GM23248 (cell line): ENCODE measurements at regions not wholly inside any gene's neighbourhood (a gene's known extent, or its start where the extent isn't known, plus 50 kb on each side); places are given as distances from the start of the nearest gene placed in this dataset.

ENCODE experiments used
- DNase-seq: peaks from one replicate; pipeline ENCODE4 v3.0.0-alpha.2; 2015
- H2AFZ ChIP-seq: fragments of 200-600 bp; sonication (generic); 2 replicates; pipeline ENCODE4 v1.6.1; 2016; ENCODE audit warnings: antibody characterized with exemption
- H3F3A ChIP-seq: fragments of 200-600 bp; sonication (generic); 2 replicates; pipeline ENCODE4 v1.6.1; 2016; ENCODE audit warnings: mild to moderate bottlenecking, antibody characterized with exemption, mixed run types; ENCODE audit not compliant: insufficient read depth
- H3K27ac ChIP-seq: fragments of 200-600 bp; sonication (generic); 2 replicates; pipeline ENCODE4 v1.5.1; 2016; ENCODE audit warnings: mild to moderate bottlenecking
- H3K27me3 ChIP-seq: fragments of 200-600 bp; sonication (generic); replicated peaks from 2 replicates; pipeline ENCODE4 v1.6.1; 2016; ENCODE audit warnings: mild to moderate bottlenecking; ENCODE audit not compliant: insufficient read depth
- H3K36me3 ChIP-seq: fragments of 200-600 bp; sonication (generic); 2 replicates; pipeline ENCODE4 v1.6.1; 2016; ENCODE audit warnings: low read depth, mild to moderate bottlenecking
- H3K4me1 ChIP-seq: fragments of 200-600 bp; sonication (generic); 2 replicates; pipeline ENCODE4 v1.6.1; 2016; ENCODE audit warnings: mild to moderate bottlenecking; ENCODE audit not compliant: insufficient read depth
- H3K4me2 ChIP-seq: fragments of 200-600 bp; sonication (generic); one replicate; pipeline ENCODE4 v1.6.1; 2016; ENCODE audit warnings: mild to moderate bottlenecking; ENCODE audit not compliant: unreplicated experiment
- H3K4me3 ChIP-seq: fragments of 200-600 bp; sonication (generic); 2 replicates; pipeline ENCODE4 v1.5.1; 2016; ENCODE audit warnings: mild to moderate bottlenecking
- H3K79me2 ChIP-seq: fragments of 200-600 bp; sonication (generic); 2 replicates; pipeline ENCODE4 v1.6.1; 2016; ENCODE audit warnings: mild to moderate bottlenecking; ENCODE audit not compliant: insufficient read depth
- H3K9ac ChIP-seq: fragments of 200-600 bp; sonication (generic); 2 replicates; pipeline ENCODE4 v1.6.1; 2016; ENCODE audit warnings: mild to moderate bottlenecking
- H3K9me2 ChIP-seq: fragments of 200-600 bp; sonication (generic); 2 replicates; pipeline ENCODE4 v1.6.1; 2016; ENCODE audit warnings: mixed run types, mild to moderate bottlenecking, moderate library complexity; ENCODE audit not compliant: insufficient read depth
- H3K9me3 ChIP-seq: fragments of 200-600 bp; sonication (generic); one replicate; pipeline ENCODE4 v1.6.1; 2017; ENCODE audit warnings: low read depth
- H4K20me1 ChIP-seq: fragments of 200-600 bp; sonication (generic); 2 replicates; pipeline ENCODE4 v1.6.0; 2016; ENCODE audit not compliant: insufficient read depth
- EZH2 ChIP-seq: fragments of 200-600 bp; sonication (generic); IDR thresholded peaks from 2 replicates; pipeline ENCODE4 v1.6.1; 2018; ENCODE audit warnings: antibody characterized with exemption, mild to moderate bottlenecking; ENCODE audit not compliant: insufficient read depth, poor library complexity, severe bottlenecking
- EZH2phosphoT487 ChIP-seq: fragments of 200-600 bp; sonication (generic); IDR thresholded peaks from 2 replicates; pipeline ENCODE4 v1.6.1; 2018; ENCODE audit warnings: antibody characterized with exemption, moderate library complexity, mild to moderate bottlenecking, low read depth; ENCODE audit not compliant: insufficient read depth
- WGBS, 2 experiments: methylation state at CpG; one replicate each; pipeline ENCODE4 v1.1.6; 2015 to 2017; ENCODE audit warnings: low lambda C conversion rate in 2 of 2, low coverage in 1 of 2; ENCODE audit errors: missing lambda C conversion rate in 2 of 2; 5-methylcytosine and 5-hydroxymethylcytosine counted together
- in situ Hi-C: fragments of 300-500 bp; cut with MboI; formaldehyde crosslinking; loops from 2 replicates; pipeline ENCODE4 v1.15.0; 2020

GRCh38 chr4:36532670-36533379 lies 251.4 kb downstream of the DTHD1 start:
- Histone ChIP-seq H3K27ac (no peak overlapping the region), H4K20me1 (no peaks in the 10 kb centered on the region), H3K4me1 (no peaks in the 10 kb centered on the region), H3K4me2 (no peak overlapping the region), H3K36me3 (no peaks in the 10 kb centered on the region), H3K9ac (no peak overlapping the region), H3K27me3 (no peaks in the 10 kb centered on the region), H3K9me2 (no peaks in the 10 kb centered on the region), H3K79me2 (no peaks in the 10 kb centered on the region), H3K4me3 (no peak overlapping the region), H2AFZ (no peak overlapping the region), H3K9me3 (no peaks in the 10 kb centered on the region), H3F3A (no peaks in the 10 kb centered on the region)
- WGBS, 2 experiments: 6 to 7% methylated on average over 4 of the region's 4 CpGs
- in situ Hi-C loops: no loop called here
- no peak for DNase-seq
- TF ChIP-seq EZH2phosphoT487 (no peak), EZH2 (no peak)

GRCh38 chr4:36533944-36534343 lies 252.5 kb downstream of the DTHD1 start:
- H3K27me3 ChIP-seq: no peaks in the 10 kb centered on the region
- no peak overlapping the region for H3K4me3 ChIP-seq
- no peaks in the 10 kb centered on the region for H3K79me2 ChIP-seq
- H3K36me3 ChIP-seq: no peaks in the 10 kb centered on the region
- H3K4me2 ChIP-seq: no peak overlapping the region
- H3K27ac ChIP-seq: no peak overlapping the region
- H2AFZ ChIP-seq: no peak overlapping the region
- H3K4me1 ChIP-seq: no peaks in the 10 kb centered on the region
- TF ChIP-seq EZH2phosphoT487 (no peak), EZH2 (no peak)
- no peaks in the 10 kb centered on the region for H3F3A ChIP-seq
- H3K9ac ChIP-seq: no peak overlapping the region
- in situ Hi-C loops: no loop called here
- H3K9me3 ChIP-seq: no peaks in the 10 kb centered on the region
- no peaks in the 10 kb centered on the region for H3K9me2 ChIP-seq
- H4K20me1 ChIP-seq: no peaks in the 10 kb centered on the region
- DNase-seq: no peak
- WGBS, 2 experiments: 0 to 15% methylated on average over 1 of the region's 1 CpG

GRCh38 chr4:36547383-36547782 lies 266.0 kb downstream of the DTHD1 start:
- Histone ChIP-seq H3K4me2 (no peak overlapping the region), H3F3A (no peaks in the 10 kb centered on the region), H3K4me3 (no peak overlapping the region), H3K9me2 (no peaks in the 10 kb centered on the region), H3K79me2 (no peaks in the 10 kb centered on the region), H4K20me1 (no peaks in the 10 kb centered on the region), H3K9ac (no peak overlapping the region), H3K4me1 (no peaks in the 10 kb centered on the region), H2AFZ (no peak overlapping the region), H3K9me3 (no peaks in the 10 kb centered on the region), H3K27ac (no peak overlapping the region), H3K27me3 (no peaks in the 10 kb centered on the region), H3K36me3 (no peaks in the 10 kb centered on the region)
- no peak for DNase-seq
- in situ Hi-C loops: no loop called here
- TF ChIP-seq EZH2: no peak
- TF ChIP-seq EZH2phosphoT487: no peak
- 14 to 31% methylated on average over 1 of the region's 1 CpG for WGBS, 2 experiments

- no peaks in the 10 kb centered on the region for H3K9me3 ChIP-seq
- no peak for DNase-seq
- no peak overlapping the region for H3K4me3 ChIP-seq
- no peak overlapping the region for H2AFZ ChIP-seq
- H3K9ac ChIP-seq: no peak overlapping the region
- no peaks in the 10 kb centered on the region for H3K9me2 ChIP-seq
- H3F3A ChIP-seq: no peaks in the 10 kb centered on the region
- no peaks in the 10 kb centered on the region for H3K27me3 ChIP-seq
- in situ Hi-C loops: no loop called here
- no peaks in the 10 kb centered on the region for H4K20me1 ChIP-seq
- no peak overlapping the region for H3K4me2 ChIP-seq
- no peaks in the 10 kb centered on the region for H3K4me1 ChIP-seq
- H3K79me2 ChIP-seq: no peaks in the 10 kb centered on the region
- H3K27ac ChIP-seq: no peak overlapping the region
- WGBS, 2 experiments: 24 to 30% methylated on average over 3 of the region's 3 CpGs
- TF ChIP-seq EZH2phosphoT487 (no peak), EZH2 (no peak)
- H3K36me3 ChIP-seq: no peaks in the 10 kb centered on the region
Measured at GRCh38 chr4:36549252-36549651, 267.8 kb downstream of the DTHD1 start.

- no peaks in the 10 kb centered on the region for H3K9me2 ChIP-seq
- no peaks in the 10 kb centered on the region for H3K27me3 ChIP-seq
- no peaks in the 10 kb centered on the region for H4K20me1 ChIP-seq
- TF ChIP-seq EZH2phosphoT487: no peak
- TF ChIP-seq EZH2: no peak
- H3F3A ChIP-seq: no peaks in the 10 kb centered on the region
- no peaks in the 10 kb centered on the region for H3K4me1 ChIP-seq
- no peaks in the 10 kb centered on the region for H3K9me3 ChIP-seq
- no peak overlapping the region for H2AFZ ChIP-seq
- H3K4me3 ChIP-seq: no peak overlapping the region
- no peak overlapping the region for H3K4me2 ChIP-seq
- WGBS, 2 experiments: 14 to 20% methylated on average over 3 of the region's 3 CpGs
- H3K36me3 ChIP-seq: no peaks in the 10 kb centered on the region
- H3K79me2 ChIP-seq: no peaks in the 10 kb centered on the region
- DNase-seq: no peak
- no peak overlapping the region for H3K9ac ChIP-seq
- in situ Hi-C loops: no loop called here
- H3K27ac ChIP-seq: no peak overlapping the region
Measured at GRCh38 chr4:36549992-36550391, 268.6 kb downstream of the DTHD1 start.
